Suprapubic skin (tissue), 4 donors: ENCODE measurements at regions not wholly inside any gene's neighbourhood (a gene's known extent, or its start where the extent isn't known, plus 50 kb on each side); places are given as distances from the start of the nearest gene placed in this dataset.

Experiments
- EP300 ChIP-seq: sonication (generic); formaldehyde crosslinking; IDR thresholded peaks from one replicate; pipeline ENCODE4 v1.6.1; 2017; ENCODE audit warnings: antibody characterized with exemption
- POLR2A ChIP-seq, 2 donors: fragments of 450-650 bp; IDR thresholded peaks; one replicate each; pipeline ENCODE4 v1.6.1; 2017; ENCODE audit warnings: antibody characterized with exemption in 2 of 2, mild to moderate bottlenecking in 2 of 2, moderate library complexity in 2 of 2
- POLR2AphosphoS5 ChIP-seq, 3 donors: sonication (generic); formaldehyde crosslinking; IDR thresholded peaks; one replicate each; pipeline ENCODE4 v1.6.1; 2017; ENCODE audit warnings: antibody characterized with exemption in 3 of 3
- TF ChIP-seq, protein P1 (sequence below), 2 donors: fragments of 200-600 bp in 1 of 2; fragments of 450-650 bp in 1 of 2; sonication (generic) in 1 of 2; IDR thresholded peaks; one replicate each; pipeline ENCODE4 v1.5.1; 2016 to 2019; ENCODE audit warnings: antibody characterized with exemption in 2 of 2, mild to moderate bottlenecking in 1 of 2, moderate library complexity in 1 of 2

DNA sequence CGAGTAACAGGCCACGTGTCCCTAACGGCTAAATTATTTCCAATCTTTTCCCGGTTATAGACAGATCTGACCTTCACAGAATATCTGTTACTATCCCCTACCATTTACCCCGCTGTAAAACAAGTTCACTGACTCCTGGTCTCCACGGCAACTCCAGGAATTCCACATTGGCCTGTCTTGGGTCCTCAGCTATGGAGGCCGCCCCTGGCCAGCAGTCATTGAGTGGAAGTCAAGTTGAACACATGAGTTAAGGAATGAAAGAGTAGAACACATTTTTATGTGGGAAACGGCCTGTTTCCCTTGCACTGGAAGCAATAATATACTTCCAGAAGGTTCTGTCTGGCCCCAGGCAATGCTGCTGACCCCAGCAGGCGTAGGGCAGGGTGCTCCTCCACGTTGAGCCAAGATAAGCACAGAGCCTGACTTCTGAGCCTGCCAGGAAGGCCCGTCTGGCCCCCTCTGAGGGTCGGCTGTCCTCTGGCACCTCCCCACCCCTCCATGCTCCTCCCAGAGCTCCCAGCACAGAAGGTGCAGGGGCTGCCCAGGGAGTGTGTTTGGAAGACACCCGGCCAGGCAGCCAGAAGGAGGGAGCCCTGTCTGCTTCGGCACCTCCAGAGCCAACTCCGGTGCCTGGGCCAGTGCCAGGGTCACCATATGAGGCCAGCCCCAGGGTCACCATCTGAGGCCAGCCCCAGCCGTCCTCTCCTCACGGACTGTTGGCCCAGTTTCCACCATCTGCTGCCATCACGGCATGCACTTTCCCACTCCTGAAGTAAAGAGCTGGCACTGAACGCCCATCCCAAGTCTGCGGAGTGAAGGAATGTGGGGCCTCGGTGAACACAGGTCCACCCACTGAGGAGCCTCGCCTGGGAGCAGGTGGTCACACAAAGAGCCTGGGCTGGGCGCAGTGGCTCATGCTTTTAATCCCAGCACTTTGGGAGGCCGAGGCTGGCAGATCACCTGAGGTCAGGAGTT, 813.2 kb downstream of the BRD1 start:
- TF ChIP-seq, protein P1, sequence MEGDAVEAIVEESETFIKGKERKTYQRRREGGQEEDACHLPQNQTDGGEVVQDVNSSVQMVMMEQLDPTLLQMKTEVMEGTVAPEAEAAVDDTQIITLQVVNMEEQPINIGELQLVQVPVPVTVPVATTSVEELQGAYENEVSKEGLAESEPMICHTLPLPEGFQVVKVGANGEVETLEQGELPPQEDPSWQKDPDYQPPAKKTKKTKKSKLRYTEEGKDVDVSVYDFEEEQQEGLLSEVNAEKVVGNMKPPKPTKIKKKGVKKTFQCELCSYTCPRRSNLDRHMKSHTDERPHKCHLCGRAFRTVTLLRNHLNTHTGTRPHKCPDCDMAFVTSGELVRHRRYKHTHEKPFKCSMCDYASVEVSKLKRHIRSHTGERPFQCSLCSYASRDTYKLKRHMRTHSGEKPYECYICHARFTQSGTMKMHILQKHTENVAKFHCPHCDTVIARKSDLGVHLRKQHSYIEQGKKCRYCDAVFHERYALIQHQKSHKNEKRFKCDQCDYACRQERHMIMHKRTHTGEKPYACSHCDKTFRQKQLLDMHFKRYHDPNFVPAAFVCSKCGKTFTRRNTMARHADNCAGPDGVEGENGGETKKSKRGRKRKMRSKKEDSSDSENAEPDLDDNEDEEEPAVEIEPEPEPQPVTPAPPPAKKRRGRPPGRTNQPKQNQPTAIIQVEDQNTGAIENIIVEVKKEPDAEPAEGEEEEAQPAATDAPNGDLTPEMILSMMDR (IDR thresholded peaks at IDR 0.05): no peak
- TF ChIP-seq POLR2A (IDR thresholded peaks at IDR 0.05) (no peak), POLR2AphosphoS5 (IDR thresholded peaks at IDR 0.05) (no peak), EP300 (no peak)
